AG04449 (cell line): ENCODE measurements at regions not wholly inside any gene's neighbourhood (a gene's known extent, or its start where the extent isn't known, plus 50 kb on each side); places are given as distances from the start of the nearest gene placed in this dataset.

Experiments
- CTCF ChIA-PET: fragments of 350-600 bp; formaldehyde crosslinking; extraction: SDS; loops from one replicate; lab custom pipeline; 2021; ENCODE audit warnings: antibody characterized with exemption; lab: Yijun Ruan, JAX
- POLR2A ChIA-PET: fragments of 400-600, 350-600 bp; formaldehyde crosslinking; extraction: SDS; loops from one replicate; lab custom pipeline; 2020; ENCODE audit warnings: antibody characterized with exemption, inconsistent platforms; lab: Yijun Ruan, JAX
- DNase-seq: peaks from one replicate; pipeline ENCODE4 v3.0.0-alpha.2; 2010; ENCODE audit warnings: low read depth, low spot score
- H3K4me3 ChIP-seq: 2 replicates; pipeline ENCODE4 v1.5.1; 2011; ENCODE audit warnings: low read depth, mild to moderate bottlenecking, control low read depth, low read length
- TF ChIP-seq, protein P1 (sequence below): IDR thresholded peaks from one replicate; pipeline ENCODE4 v1.5.1; 2011; ENCODE audit warnings: mild to moderate bottlenecking, moderate library complexity, low read length, control low read depth, inconsistent platforms; ENCODE audit not compliant: insufficient read depth; ENCODE audit errors: missing control alignments

DNA sequence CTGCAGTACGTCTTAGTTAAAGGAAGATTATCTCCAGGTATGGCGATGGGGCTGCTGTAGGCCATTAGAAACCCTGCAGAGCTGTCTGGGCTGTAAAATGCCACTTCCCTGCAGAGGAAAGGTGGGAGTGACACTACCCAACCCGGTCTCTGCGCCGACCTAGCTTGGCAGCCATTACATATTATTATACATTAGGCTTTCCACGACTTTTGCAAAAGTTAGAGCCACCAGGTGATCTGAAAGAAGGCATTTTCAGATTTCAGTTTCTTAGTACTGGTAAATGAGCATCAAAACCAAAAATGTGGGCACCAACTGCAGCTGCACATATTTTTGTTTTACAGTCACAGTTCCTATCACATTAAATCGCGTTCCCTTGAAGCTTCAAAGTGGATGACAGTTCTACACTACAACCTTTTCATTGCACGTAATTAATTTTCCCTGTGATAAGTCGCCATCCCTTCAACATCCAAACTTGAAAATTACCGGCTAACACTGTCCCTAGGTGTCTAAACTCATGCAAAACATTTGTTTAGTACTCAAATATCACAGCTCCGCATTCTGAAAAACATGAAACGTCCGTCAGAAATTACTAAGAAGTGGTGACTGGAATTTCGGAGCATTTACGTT is 81.4 kb upstream of the CHD2 start:
- ChIA-PET CTCF (interaction anchor here (0.7 to 3.0 kb wide), 5 partner anchors 10 to 100 kb away, joined by 3 to 24 read pairs (median 3); no protein-coding TSS in a partner anchor), POLR2A (interaction anchor here (1.0 to 2.8 kb wide), 4 partner anchors 9 to 64 kb away, joined by 3 to 20 read pairs (median 10); no protein-coding TSS in a partner anchor)
- DNase-seq, result no peak
- no peak overlapping the region for H3K4me3 ChIP-seq
- TF ChIP-seq, protein P1, sequence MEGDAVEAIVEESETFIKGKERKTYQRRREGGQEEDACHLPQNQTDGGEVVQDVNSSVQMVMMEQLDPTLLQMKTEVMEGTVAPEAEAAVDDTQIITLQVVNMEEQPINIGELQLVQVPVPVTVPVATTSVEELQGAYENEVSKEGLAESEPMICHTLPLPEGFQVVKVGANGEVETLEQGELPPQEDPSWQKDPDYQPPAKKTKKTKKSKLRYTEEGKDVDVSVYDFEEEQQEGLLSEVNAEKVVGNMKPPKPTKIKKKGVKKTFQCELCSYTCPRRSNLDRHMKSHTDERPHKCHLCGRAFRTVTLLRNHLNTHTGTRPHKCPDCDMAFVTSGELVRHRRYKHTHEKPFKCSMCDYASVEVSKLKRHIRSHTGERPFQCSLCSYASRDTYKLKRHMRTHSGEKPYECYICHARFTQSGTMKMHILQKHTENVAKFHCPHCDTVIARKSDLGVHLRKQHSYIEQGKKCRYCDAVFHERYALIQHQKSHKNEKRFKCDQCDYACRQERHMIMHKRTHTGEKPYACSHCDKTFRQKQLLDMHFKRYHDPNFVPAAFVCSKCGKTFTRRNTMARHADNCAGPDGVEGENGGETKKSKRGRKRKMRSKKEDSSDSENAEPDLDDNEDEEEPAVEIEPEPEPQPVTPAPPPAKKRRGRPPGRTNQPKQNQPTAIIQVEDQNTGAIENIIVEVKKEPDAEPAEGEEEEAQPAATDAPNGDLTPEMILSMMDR, result no peak

DNA sequence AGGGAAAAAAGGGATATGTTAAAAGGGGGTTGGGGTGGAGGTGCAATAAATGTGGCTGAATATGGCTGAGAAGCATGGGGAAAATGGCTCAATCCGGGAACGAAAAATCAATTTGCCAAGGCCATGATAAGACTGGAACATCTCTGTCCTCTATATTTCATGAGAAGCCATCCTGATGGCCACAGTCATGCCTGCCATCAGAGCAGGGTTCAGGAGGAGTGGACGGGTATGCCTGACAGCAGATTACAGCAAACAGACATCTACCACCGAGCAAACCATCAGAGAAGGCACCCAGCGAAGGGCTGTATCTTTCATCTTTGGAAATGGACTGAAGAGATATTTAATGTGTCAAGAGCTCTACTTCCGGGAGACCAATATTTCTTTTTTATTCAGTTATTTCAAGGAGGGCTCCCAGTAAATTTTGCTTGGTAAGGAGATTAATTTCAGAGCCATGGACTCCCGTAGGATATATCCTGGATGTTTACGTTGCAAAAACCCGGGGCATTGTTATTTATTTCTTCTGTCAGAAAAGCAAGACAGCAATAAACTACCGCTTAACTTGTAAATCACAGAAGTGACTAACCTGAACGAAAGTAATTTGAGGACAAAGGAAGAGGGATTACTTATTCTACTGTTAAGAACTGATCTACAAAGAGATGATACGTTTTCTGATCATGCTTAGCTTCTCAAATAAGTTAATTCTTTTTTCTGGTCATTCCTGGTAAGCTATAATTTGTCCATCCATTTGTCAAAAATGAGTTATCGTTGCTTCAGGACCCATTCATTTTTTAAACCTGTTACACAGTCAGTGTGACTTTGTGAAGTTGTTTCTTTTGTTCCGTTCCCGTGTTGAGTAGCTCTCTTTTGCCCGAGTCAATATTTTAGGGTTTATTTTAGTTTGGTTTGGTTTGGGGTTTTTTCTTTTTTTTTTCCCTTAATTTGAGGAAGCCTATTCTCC is 80.6 kb upstream of the CHD2 start:
- TF ChIP-seq, protein P1, result no peak
- H3K4me3 ChIP-seq, result peak overlapping the region; percentile 38
- POLR2A ChIA-PET, result interaction anchor here (0.7 to 2.8 kb wide), 5 partner anchors 10 to 99 kb away, joined by 3 to 20 read pairs (median 3); no protein-coding TSS in a partner anchor
- no peak for DNase-seq
- CTCF ChIA-PET, result interaction anchor here (0.7 to 3.0 kb wide), 7 partner anchors 10 to 105 kb away, joined by 3 to 24 read pairs (median 3); no protein-coding TSS in a partner anchor

DNA sequence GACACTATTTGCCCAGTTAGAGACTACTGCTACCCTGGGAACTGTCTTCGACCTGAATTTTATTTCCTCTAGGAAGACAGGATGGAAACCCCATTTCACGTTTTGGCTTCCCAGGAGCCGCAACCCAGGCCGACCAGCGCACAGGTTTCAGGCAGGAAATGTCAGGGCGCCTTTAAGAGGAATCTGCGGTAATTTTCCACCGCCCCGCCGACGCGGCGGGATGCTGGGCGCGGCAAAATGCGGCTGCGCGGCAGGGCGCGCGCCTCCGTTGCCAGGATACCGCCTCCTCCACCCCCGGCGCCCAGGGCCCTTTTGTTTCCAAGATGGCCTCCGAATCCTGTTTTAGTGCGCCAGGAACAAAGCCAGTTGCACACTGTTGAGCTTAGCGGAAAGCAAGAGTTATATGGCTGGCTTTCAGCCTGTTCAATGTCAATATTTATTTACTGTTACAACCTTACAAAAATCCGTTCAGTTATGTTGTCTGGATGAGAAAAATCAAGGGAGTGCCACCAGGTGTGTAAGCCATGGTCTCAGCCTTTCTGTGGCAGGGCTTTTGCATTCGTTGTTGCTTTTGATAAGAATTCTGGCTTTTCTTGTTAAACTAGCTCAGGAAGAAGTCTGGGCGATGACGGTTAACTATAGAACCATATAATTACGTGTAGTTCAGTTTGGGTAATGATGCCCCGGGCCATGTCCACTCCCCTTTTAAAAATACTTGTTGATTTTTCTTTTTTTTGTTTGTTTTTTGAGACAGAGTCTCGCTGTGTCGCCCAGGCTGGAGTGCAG is 79.7 kb upstream of the CHD2 start:
- TF ChIP-seq, protein P1, result no peak
- POLR2A ChIA-PET, result interaction anchor here (0.7 to 2.8 kb wide), 4 partner anchors 11 to 98 kb away, joined by 3 to 20 read pairs (median 10); no protein-coding TSS in a partner anchor
- DNase-seq, result no peak
- H3K4me3 ChIP-seq, result peak overlapping the region; percentile 44
- CTCF ChIA-PET, result interaction anchor here (1.1 to 3.0 kb wide), 5 partner anchors 9 to 104 kb away, joined by 3 to 24 read pairs (median 3); no protein-coding TSS in a partner anchor

GRCh38 chr15:92821491-92822116 is 78.5 kb upstream of the CHD2 start:
- POLR2A ChIA-PET, result interaction anchor here (1.0 to 3.0 kb wide), 3 partner anchors 11 to 79 kb away, joined by 3 to 19 read pairs (median 4); partner anchors contain the start of gene CHD2
- TF ChIP-seq, protein P1, result no peak
- CTCF ChIA-PET, result interaction anchor here (1.1 to 1.8 kb wide), 4 partner anchors 10 to 12 kb away, joined by 3 to 12 read pairs (median 7); no protein-coding TSS in a partner anchor
- H3K4me3 ChIP-seq, result no peak overlapping the region
- no peak for DNase-seq
